Activated gamma-delta T cell treated with anti-CD3 and anti-CD28 coated beads, Interleukin-2, amount 50 U/mL, for 16 hours (primary cell): ENCODE measurements at regions not wholly inside any gene's neighbourhood (a gene's known extent, or its start where the extent isn't known, plus 50 kb on each side); places are given as distances from the start of the nearest gene placed in this dataset.

Experiments
- DNase-seq: peaks from one replicate; pipeline ENCODE4 v3.0.0-alpha.2; 2020; ENCODE audit warnings: low read depth

GRCh38 chr10:111131168-111131799, 54.5 kb downstream of the ADRA2A start:
- no peak for DNase-seq

DNA sequence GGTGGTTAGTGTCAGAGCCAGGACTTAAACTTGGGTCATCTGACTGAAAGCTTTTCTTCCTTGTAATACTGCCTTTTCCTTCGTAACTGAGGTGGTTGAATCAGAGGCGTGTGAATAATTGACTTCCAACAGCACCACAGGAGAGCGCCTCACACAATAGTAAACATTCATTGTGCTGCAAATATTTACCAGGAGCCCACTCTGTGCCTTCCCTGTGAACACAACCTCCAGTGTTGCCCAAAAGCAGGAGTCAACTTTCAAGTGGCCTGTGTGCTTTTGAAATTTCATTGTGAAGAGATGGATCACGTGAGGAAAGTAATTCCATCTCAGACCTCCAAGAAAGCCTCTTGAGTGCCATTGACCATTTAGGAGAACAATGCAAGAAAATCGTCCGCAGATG, 60.2 kb downstream of the ADRA2A start:
- no peak for DNase-seq

DNA sequence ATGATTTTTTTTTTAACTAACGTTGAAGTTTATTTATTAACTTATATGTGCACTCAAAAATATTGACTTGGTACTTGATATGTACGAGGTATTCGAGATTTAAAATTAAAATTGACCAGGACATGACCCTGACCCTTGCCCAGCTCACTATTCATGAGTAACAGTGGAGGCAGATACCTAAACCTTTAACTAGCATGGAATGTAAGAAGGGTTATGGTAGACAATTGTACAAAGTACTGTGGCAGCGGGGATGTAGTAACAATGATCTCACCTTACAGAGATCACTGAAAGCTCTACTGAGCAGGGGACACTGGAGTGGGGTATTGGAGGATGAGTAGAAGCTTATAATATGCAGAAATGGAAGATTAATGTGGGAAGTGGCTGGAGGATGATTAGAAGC, 60.8 kb downstream of the ADRA2A start:
- no peak for DNase-seq

- no peak for DNase-seq
Measured at GRCh38 chr10:111138544-111138943, 61.7 kb downstream of the ADRA2A start.

GRCh38 chr10:111139567-111139966, 62.7 kb downstream of the ADRA2A start:
- DNase-seq: no peak

DNA sequence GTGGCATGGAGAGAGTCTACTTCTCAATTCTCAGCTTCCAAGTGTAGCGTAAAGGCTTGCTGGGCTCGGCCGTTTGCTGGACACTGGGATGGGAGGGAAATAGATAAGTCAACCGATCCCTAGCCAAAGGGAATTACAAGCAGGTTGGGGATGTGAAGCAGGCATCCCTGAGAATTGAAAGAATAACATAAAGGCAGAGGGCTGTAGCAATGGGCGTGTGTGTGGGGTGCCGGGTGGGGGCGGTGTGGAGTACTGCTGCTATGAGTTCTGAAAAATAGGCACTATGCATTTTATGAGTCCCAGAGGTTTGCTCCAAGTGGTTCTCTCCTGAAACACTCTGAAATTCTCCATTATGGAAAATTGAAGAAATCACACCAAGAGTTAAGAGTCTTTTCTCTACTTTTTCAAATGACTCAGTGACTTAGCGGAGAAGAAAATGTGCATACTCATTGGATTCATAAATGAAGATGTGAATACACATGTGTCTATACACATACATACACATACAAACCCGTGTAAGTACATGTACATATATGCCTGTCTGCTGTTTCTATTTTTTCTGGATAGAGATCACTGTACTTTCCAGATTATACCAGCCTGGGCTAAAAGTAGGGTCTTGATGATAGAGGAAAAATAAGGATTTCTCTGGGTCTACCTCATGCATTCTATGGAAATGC, 65.4 kb downstream of the ADRA2A start:
- DNase-seq: no peak

DNA sequence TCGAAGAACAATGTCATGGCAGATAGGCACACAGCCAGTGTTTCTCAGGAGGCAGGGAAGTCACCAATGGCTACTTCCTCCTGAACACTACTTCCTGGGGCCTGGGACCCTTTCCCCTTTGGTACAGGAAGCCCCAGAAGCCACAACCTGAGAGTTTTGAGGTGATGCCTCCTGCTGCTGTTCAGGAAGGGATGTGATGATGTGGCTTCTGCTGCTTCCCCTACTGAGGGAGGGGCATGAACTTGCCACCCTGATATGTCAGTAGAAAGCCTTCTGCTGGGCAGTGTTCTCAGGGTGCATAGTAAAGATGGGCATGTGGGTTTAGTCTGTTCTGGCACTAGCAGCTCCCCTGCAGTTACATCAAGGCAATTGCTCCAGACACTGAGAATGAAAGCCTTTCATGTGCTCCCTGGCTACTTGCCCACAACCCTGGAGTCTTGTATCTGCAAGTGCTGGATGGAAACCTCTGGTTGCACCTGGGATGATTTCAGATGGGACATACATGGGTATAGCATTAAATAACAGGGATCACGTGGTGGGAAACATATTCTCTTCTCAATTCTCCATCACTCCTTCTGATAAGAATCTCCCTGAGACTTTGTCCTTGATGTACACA, 69.3 kb downstream of the ADRA2A start:
- no peak for DNase-seq

GRCh38 chr10:111148025-111148424, 71.2 kb downstream of the ADRA2A start:
- no peak for DNase-seq

DNA sequence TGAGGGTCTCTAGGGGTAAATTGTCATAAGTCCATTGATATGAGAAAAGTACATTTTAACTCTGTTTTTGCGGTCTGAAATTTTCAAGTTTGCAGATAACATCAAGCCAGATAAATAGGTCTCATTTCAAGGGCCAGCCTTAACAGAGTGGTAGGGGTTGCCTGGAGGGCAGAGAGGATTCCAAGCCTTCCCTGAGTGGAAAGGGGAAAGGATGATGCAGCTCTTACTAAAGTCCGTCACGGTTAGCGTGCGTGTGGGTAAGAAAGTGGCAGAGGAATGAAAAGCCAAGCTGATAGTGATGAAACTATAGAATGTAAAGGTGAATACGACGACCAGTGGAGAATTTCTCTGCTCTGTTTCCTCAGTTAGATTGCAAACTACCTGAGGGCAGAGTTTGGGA, 71.6 kb downstream of the ADRA2A start:
- DNase-seq: no peak

DNA sequence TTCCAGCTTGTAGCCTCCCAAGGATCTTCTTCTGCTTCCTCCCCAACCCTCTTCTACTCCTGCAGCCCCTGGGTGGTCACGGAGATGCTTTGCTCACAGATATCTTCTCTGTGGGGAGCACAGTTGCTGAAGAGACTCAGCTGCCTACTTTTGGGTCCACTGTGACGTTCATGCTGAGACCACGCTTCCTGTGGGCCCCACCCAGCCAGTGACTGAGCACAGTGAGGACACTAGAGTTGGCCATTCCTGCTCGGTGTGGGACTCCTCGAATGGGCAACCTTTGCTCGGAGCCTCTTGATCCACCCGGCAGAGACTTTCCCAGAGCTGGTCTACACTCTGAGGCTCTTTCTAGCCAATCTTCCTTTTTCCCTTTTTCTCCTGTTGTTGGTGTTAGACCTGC, 73.9 kb downstream of the ADRA2A start:
- no peak for DNase-seq

DNA sequence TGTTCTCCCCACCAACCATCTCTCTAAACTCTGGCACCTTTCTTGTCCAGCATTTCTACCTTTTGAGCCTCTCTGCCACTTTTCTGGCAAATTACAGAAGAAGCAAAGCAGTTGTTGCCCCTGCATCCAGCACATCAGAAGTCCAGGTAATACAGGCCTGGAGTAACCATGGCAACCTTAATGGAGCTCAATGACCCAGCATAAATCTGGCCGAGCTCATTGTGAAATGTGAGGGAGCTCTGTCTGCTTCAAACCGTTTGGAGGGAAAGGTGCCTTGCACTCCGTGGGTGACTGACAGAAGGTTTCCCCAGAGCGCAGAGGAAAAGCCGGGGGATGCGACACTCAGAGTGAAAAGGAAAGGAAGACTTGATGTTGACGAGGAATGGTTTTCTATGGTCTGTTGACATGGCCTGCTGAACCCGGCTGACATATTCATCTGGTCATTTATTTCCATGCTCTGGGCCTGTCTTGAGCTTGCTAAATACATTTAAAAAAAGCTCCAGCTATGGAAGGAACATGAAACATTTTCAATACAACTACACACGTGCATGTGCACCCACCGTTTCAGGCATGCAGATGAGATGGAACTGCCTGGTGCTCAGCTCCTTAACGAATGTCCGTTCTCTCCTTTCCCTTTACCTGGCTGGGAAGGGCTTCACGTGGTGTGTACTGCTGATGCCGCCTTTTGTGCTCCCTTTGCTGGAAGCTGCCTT, 74.9 kb downstream of the ADRA2A start:
- DNase-seq: no peak

- DNase-seq: no peak
Measured at GRCh38 chr10:111156754-111157153, 79.9 kb downstream of the ADRA2A start.

- DNase-seq: no peak
Measured at GRCh38 chr10:111158595-111158994, 81.8 kb downstream of the ADRA2A start.

DNA sequence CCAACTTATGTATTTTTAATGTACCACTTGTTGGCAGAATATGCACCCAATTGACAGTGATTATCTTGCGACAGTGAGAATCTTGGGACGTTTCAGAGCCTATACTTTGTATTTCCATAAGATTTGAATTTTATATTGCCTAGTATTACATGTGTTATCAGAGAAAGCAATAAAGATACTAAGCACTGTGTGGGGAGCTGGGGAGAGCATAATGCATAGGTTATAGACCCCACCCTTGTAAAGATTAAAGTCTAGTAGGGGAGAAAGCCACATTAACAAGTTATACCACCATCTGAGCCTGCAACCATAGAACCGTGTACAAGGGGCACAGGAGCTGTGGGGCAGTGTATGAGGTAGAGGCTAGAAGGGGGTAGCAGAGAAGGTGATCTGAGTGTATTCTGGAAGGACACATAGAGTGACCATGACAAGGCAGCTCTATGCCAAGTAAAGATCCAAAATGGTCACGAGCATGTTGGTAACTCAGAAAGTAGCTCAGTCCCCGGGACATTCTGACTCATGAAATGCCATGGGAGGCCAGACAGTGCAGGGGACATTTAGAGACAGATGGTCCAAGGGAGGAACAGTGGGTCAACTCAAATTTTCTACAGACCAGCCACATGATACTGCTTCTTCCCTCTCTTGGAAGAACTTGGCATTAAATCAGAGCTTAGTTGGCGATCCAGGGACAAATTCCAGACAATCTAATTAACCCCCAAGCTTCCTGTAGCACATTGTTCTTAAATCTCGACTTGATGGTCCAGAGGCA, 84.5 kb downstream of the ADRA2A start:
- DNase-seq: no peak

- no peak for DNase-seq
Measured at GRCh38 chr10:111171183-111171582, 94.4 kb downstream of the ADRA2A start.

GRCh38 chr10:111175787-111176186, 99.0 kb downstream of the ADRA2A start:
- DNase-seq: no peak

GRCh38 chr10:111177379-111177778, 100.5 kb downstream of the ADRA2A start:
- DNase-seq: no peak

DNA sequence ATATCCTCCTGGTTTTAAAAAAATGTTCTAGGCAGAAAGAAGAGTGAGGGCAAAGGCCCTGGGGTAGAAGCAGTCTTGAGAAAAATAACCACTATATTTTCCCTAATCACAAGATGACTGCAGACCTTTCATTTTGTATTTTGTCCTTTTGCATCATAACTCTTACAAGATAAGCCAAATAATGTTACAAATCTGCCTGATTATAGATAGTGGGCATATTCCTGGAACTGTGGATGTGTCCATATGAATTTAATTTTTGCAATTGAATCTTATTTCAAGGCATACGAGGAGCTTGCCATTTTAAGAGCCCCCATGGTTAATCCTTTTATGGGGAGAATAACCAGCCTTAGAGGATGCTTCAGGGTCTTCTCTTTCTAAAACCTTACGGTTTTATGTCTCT, 102.7 kb downstream of the ADRA2A start:
- DNase-seq: no peak

DNA sequence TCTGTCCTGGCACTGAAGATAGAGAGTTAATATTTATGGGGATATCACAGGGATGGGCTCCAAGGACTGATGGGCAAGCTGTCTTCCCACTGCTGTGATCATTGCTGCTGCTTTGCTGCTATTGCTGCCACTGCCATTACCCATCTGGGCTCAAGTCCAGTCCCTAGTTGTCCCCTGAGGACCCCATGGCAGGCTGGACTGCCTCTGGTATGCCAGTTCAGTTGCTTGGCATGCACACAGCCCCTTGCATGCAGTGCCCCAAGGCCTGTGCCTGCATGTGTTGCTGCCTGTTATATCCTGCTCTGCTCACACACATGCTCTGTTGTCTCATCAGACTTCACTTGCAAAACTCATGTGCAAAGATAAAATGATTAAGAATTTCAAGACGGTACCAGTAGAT, 109.5 kb downstream of the ADRA2A start:
- DNase-seq: no peak

DNA sequence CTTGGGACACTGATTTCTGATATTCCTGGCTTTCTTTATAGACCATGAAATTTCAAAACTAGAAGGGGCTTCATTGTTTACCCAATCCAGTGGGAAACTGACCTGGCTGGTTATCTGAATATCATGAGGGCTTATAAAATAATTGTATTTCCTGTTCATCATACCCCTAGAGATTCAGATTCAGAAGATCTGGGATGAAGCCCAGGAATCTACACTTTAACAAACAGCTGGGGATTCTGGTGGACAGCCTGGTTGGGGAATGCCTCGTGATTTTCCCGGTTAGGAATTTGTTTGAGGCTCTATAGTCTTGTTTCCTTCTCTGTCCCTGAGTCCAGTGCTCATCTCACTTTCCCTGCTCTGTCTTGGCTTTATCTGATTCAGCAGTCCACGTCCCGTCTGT, 110.3 kb downstream of the ADRA2A start:
- no peak for DNase-seq

GRCh38 chr10:111199587-111199986, 122.8 kb downstream of the ADRA2A start:
- no peak for DNase-seq

DNA sequence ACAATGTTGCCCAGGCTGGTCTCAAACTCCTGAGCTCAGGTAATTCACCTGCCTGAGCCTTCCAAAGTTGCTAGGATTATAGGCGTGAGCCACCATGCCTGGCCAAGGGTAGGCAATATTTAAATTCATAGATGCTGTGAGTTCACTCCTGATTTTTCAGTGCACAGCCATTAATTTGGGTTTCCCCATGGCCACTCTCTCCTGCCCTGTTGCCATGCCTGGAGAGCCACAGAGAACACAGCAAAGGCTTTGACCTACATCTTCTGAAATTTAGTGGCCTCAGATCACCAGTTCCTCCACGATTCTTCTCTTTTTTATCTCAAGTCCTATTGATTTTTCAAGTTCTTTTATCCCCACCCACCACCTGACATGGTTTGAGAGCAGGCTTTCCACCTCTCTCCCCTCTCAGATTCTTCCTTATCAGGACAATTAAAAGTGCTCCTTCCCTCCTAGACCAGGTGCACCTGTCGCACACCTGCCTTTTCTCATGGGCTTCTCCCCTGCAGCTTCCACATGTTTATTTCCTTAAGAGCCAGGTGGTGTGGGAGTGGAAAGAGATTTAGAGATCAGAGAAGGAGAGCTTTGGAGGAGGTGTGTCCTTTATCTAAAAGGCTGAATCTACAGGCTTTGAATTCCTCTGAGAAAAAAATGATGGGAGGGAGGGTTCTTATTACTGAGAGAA, 123.8 kb downstream of the ADRA2A start:
- DNase-seq: no peak
